ENCODE measurements at regions not wholly inside any gene's neighbourhood (a gene's known extent, or its start where the extent isn't known, plus 50 kb on each side); places are given as distances from the start of the nearest gene placed in this dataset.

DNA sequence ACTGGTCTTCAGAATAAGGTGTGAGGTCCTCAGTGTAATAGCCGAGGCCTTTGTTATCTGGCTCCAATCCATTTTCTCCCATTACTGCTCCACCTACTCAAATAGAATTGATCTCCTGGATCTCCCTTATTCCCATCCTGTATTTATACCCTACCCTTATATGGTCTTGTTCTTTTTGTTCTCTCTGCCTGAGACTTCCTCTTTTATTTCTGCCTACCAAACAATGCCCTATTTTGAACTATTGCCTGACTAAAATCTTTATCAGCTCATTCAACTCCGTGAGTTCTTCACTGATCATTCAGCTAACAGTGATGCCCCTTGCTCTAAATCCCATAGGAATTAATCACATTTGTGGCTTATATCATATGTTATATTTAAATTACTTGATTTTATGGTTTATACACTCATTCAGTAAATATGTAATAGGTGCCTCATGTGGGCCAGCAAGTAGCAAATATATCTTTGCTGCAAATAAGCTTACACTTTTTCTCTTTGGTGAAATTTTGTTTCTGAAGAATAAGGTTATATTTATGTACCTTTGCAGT is 417.5 kb upstream of the MEF2C start:
- peaks cover 0 to 40% (median 7%) of the 10 kb centered on the region in 6 donors for H3K4me1 ChIP-seq
- peak overlapping the region in 5 of 8 donors; percentile 40 to 76 (median 61) for H3K27ac ChIP-seq
- no peaks in the 10 kb centered on the region for H3K27me3 ChIP-seq (replicated peaks in 1 of 7)
- no peaks in the 10 kb centered on the region for H3K36me3 ChIP-seq
- DNase-seq: no peak
- H3K9me3 ChIP-seq: no peaks in the 10 kb centered on the region
- intact Hi-C loops (cut with DNase I; ENCODE audit: low total_unique reads): no loop called here
- TF ChIP-seq POLR2A (IDR thresholded peaks at IDR 0.05) (no peak), POLR2AphosphoS5 (IDR thresholded peaks at IDR 0.05) (no peak)
- TF ChIP-seq, protein P1, sequence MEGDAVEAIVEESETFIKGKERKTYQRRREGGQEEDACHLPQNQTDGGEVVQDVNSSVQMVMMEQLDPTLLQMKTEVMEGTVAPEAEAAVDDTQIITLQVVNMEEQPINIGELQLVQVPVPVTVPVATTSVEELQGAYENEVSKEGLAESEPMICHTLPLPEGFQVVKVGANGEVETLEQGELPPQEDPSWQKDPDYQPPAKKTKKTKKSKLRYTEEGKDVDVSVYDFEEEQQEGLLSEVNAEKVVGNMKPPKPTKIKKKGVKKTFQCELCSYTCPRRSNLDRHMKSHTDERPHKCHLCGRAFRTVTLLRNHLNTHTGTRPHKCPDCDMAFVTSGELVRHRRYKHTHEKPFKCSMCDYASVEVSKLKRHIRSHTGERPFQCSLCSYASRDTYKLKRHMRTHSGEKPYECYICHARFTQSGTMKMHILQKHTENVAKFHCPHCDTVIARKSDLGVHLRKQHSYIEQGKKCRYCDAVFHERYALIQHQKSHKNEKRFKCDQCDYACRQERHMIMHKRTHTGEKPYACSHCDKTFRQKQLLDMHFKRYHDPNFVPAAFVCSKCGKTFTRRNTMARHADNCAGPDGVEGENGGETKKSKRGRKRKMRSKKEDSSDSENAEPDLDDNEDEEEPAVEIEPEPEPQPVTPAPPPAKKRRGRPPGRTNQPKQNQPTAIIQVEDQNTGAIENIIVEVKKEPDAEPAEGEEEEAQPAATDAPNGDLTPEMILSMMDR (IDR thresholded peaks at IDR 0.05 in 8 of 11, conservative IDR thresholded peaks at IDR 0.05 in 3 of 11): no peak
- H3K4me3 ChIP-seq: no peak overlapping the region
- WGBS, 5 donors: 67 to 82% (median 73%) methylated on average over 2 of the region's 2 CpGs

DNA sequence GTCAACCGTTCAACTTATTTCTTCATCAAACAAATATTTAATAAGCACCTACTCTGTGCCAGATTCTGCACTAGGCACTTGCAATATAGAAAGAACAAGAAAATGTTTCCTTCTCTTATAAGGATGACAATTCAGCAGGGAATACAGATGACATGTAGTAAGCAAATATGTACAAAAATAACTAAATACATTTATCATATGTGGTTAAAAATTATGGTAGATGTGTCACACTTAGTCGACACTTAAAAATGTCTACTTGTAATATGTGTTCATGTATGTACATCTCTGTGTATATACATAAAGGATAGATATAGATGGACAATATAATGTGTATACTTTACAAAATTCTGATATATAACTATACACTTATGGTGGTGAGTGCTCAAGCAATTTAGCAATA is 417.0 kb upstream of the MEF2C start:
- peaks cover 0 to 40% (median 7%) of the 10 kb centered on the region in 6 donors for H3K4me1 ChIP-seq
- H3K9me3 ChIP-seq: no peaks in the 10 kb centered on the region
- peak overlapping the region in 3 of 8 donors; percentile 61 to 76 (median 73) for H3K27ac ChIP-seq
- intact Hi-C loops (cut with DNase I; ENCODE audit: low total_unique reads): no loop called here
- TF ChIP-seq, protein P1 (IDR thresholded peaks at IDR 0.05 in 8 of 11, conservative IDR thresholded peaks at IDR 0.05 in 3 of 11): no peak
- TF ChIP-seq POLR2AphosphoS5 (IDR thresholded peaks at IDR 0.05) (no peak), POLR2A (IDR thresholded peaks at IDR 0.05) (no peak)
- H3K27me3 ChIP-seq (replicated peaks in 1 of 7): no peaks in the 10 kb centered on the region
- DNase-seq: no peak
- no peak overlapping the region for H3K4me3 ChIP-seq
- no peaks in the 10 kb centered on the region for H3K36me3 ChIP-seq
- 81 to 93% (median 87%) methylated on average over 2 of the region's 2 CpGs for WGBS, 5 donors

DNA sequence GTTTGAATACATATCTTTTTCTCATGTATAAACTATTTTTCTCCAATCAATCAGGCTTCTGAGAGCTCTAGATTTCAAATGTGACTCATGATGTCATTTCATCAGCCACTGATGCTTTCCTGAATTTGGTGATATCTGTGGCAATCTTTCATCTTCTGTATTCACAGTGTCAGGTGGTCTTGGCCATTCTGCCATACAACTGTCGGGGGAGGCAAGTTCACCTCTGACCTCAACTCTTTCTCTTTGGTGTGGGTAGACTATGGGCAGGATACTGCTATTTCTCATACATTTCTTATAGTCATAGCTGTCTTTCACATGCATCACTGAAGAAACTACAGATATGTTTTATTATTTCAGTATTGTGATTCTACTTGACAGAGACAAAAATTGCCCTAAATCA is 414.1 kb upstream of the MEF2C start:
- no peaks in the 10 kb centered on the region for H3K36me3 ChIP-seq
- no peak for DNase-seq
- peaks cover 0 to 39% (median 19%) of the 10 kb centered on the region in 6 donors for H3K4me1 ChIP-seq
- TF ChIP-seq POLR2AphosphoS5 (IDR thresholded peaks at IDR 0.05) (no peak), POLR2A (IDR thresholded peaks at IDR 0.05) (no peak)
- TF ChIP-seq, protein P1 (IDR thresholded peaks at IDR 0.05 in 8 of 11, conservative IDR thresholded peaks at IDR 0.05 in 3 of 11): no peak
- intact Hi-C loops (cut with DNase I; ENCODE audit: low total_unique reads): no loop called here
- H3K27me3 ChIP-seq (replicated peaks in 1 of 7): no peaks in the 10 kb centered on the region
- 64 to 83% (median 79%) methylated on average over 1 of the region's 1 CpG for WGBS, 5 donors
- no peak overlapping the region for H3K4me3 ChIP-seq
- no peaks in the 10 kb centered on the region for H3K9me3 ChIP-seq
- no peak overlapping the region for H3K27ac ChIP-seq

DNA sequence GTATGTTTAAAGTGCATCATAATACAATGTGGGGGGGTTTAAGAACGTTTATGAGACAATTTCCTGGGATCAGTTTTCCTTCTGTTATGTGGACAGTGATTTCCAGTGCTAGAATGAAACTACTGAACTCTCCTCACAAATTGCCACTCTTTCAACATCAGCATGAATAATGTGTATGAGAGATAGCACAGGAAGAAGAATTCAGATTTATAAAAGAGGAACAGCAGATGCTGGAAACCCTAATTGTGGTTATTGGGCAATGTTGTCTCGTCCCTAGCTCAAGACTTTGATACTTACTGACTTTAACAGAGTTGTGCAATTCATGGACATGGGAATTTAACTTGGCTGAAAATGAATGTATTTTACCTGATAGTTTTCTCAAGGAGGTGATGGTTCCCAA is 410.8 kb upstream of the MEF2C start:
- WGBS, 5 donors: 14 to 24% (median 16%) methylated on average over 2 of the region's 2 CpGs
- Histone ChIP-seq H3K27me3 (replicated peaks in 1 of 7) (no peaks in the 10 kb centered on the region), H3K4me1 (peaks cover 0 to 27% (median 15%) of the 10 kb centered on the region in 6 donors), H3K9me3 (no peaks in the 10 kb centered on the region), H3K36me3 (no peaks in the 10 kb centered on the region), H3K4me3 (peak overlapping the region in 1 of 8 donors; percentile 24), H3K27ac (peak overlapping the region in 6 of 8 donors; percentile 3 to 79 (median 58))
- no peak for TF ChIP-seq POLR2A (IDR thresholded peaks at IDR 0.05)
- TF ChIP-seq, protein P1 (IDR thresholded peaks at IDR 0.05 in 8 of 11, conservative IDR thresholded peaks at IDR 0.05 in 3 of 11): no peak
- no peak for TF ChIP-seq POLR2AphosphoS5 (IDR thresholded peaks at IDR 0.05)
- no peak for DNase-seq
- intact Hi-C loops (cut with DNase I; ENCODE audit: low total_unique reads): no loop called here

Measured in spleen (tissue), 11 donors.